Stomach smooth muscle (tissue), 2 donors: ENCODE measurements at regions not wholly inside any gene's neighbourhood (a gene's known extent, or its start where the extent isn't known, plus 50 kb on each side); places are given as distances from the start of the nearest gene placed in this dataset.

Experiments used
- H3K27ac ChIP-seq: one replicate; pipeline ENCODE4 v1.7.0; 2013; ENCODE audit warnings: mild to moderate bottlenecking, low read length, inconsistent platforms
- H3K27me3 ChIP-seq, 2 donors: one replicate each; pipeline ENCODE4 v1.7.0; 2013; ENCODE audit warnings: low read length in 2 of 2; ENCODE audit not compliant: insufficient read depth in 2 of 2, control insufficient read depth in 1 of 2
- H3K36me3 ChIP-seq, 2 donors: one replicate each; pipeline ENCODE4 v1.7.0; 2013; ENCODE audit warnings: low read length in 2 of 2; ENCODE audit not compliant: control insufficient read depth in 2 of 2, insufficient read depth in 2 of 2
- H3K4me1 ChIP-seq: one replicate; pipeline ENCODE4 v1.7.0; 2013; ENCODE audit warnings: low read length; ENCODE audit not compliant: control insufficient read depth, insufficient read depth
- H3K4me3 ChIP-seq, 2 donors: one replicate each; pipeline ENCODE4 v1.7.0; 2013; ENCODE audit warnings: low read length in 2 of 2
- H3K9ac ChIP-seq, 2 donors: one replicate each; pipeline ENCODE4 v1.7.0; 2013; ENCODE audit warnings: low read length in 2 of 2, mild to moderate bottlenecking in 1 of 2
- H3K9me3 ChIP-seq, 2 donors: one replicate each; pipeline ENCODE4 v1.7.0; 2013; ENCODE audit warnings: low read length in 2 of 2; ENCODE audit not compliant: control insufficient read depth in 2 of 2
- donor health status: healthy.
- donor health status: Pancreatic carcinoma.

DNA sequence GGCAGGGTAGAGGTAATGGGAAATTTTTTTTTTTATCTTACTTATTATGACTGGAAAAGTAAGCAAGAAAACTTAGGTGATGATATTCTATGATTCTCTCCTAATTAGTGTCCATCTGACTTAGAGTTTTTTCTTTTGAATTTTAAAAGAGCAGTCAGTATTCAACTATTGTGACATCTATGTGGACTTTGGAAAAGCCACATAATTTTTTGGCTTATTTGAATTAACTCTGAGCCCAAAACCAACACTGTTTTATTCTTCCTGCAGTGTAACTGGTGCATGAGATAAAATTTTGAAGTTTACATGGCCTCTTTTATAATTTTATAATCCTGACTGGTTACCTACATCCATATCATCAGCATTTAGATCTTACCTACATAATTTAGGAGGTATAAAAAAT is 619.7 kb downstream of the EPM2A start:
- H3K36me3 ChIP-seq, result no peaks in the 10 kb centered on the region
- H3K4me3 ChIP-seq, result no peak overlapping the region
- no peak overlapping the region for H3K27ac ChIP-seq
- no peaks in the 10 kb centered on the region for H3K9me3 ChIP-seq
- H3K27me3 ChIP-seq, result no peaks in the 10 kb centered on the region
- no peak overlapping the region for H3K9ac ChIP-seq
- no peaks in the 10 kb centered on the region for H3K4me1 ChIP-seq

DNA sequence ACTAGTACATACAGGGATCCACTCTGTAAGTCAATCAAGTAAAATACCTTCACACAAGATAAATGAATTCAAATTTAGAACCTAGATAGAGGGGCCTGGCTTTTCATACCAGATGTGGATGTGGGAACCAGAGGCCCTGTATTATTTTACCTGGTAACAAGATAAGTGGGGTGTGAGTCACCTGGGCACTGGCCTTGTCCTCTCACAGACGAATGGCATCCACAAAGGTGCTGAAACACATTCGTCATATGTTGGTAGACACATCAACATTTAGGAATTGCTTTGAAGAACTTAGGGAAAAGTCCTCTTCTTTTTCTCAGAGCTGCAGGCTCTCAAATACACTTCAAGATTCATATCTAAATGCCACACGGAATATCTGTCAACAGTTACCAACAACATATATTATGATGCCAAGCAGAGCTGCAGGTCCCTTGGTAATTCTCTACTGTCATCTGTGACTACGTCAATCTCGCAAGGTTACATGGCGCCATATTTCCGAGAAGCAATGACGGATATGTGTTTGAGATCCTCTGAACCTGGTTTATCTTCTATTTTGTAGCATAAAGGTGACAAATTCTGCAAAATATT is 618.6 kb downstream of the EPM2A start:
- no peak overlapping the region for H3K9ac ChIP-seq
- no peaks in the 10 kb centered on the region for H3K27me3 ChIP-seq
- no peaks in the 10 kb centered on the region for H3K9me3 ChIP-seq
- no peaks in the 10 kb centered on the region for H3K36me3 ChIP-seq
- H3K4me3 ChIP-seq, result no peak overlapping the region
- no peak overlapping the region for H3K27ac ChIP-seq
- H3K4me1 ChIP-seq, result no peaks in the 10 kb centered on the region

DNA sequence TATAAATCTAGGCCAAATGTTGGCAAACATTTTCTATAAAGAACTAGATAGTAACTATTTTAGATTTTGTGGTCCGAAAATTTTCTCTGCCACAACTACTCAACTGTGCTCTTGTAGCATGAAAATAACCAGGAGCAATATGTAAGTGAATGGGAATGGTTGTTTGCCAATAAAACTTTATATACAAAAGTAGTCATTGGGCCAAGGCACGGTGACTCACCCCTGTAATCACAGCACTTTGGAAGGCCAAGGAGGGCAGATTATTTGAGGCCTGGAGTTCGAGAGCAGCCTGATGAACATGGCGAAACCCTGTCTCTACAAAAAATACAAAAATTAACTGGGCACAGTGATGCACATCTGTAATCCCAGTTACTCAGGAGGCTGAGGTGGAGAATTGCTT is 617.1 kb downstream of the EPM2A start:
- Histone ChIP-seq H3K4me3 (no peak overlapping the region), H3K4me1 (no peaks in the 10 kb centered on the region), H3K27me3 (no peaks in the 10 kb centered on the region), H3K9me3 (peaks cover 0 to 4% of the 10 kb centered on the region in 2 donors), H3K9ac (no peak overlapping the region), H3K36me3 (no peaks in the 10 kb centered on the region), H3K27ac (no peak overlapping the region)

DNA sequence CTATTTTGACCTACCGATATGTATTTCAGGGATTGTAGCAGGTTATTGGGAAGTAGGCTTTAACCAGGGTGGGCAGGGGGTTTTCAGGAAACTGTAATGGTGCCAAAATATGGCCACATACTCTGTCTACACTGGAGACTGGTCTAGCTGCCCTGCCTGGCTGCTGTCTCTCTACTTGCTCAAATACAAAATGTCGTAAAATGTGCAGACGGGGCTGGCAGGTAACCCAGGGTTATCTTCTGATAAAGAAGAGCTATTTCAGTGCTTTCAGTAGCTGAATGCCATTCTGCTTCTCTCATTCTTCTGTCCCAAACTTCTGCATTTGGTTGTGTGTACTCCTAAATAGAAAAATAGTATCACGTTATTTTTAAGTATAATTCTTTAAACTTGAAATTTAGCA is 616.2 kb downstream of the EPM2A start:
- no peak overlapping the region for H3K27ac ChIP-seq
- H3K27me3 ChIP-seq, result no peaks in the 10 kb centered on the region
- no peaks in the 10 kb centered on the region for H3K4me1 ChIP-seq
- H3K9ac ChIP-seq, result no peak overlapping the region
- no peak overlapping the region for H3K4me3 ChIP-seq
- H3K36me3 ChIP-seq, result no peaks in the 10 kb centered on the region
- H3K9me3 ChIP-seq, result peaks cover 0 to 4% of the 10 kb centered on the region in 2 donors

DNA sequence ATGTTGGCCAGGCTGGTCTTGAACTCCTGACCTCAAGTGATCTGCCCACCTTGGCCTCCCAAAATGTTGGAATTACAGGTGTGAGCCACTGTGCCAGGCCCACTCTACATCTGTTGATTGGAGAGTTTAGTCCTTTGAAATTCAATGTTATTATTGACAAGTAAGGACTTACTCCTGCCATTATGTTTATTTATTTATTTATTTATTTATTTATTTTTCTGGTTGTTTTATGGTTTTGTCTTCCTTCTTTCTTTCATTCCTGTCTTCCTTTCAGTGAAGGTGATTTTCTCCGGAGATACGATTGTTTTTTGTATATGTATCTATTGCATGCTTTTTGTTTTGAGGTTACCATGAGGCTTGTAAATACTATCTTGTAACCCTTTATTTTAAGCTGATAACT is 602.6 kb downstream of the EPM2A start:
- Histone ChIP-seq H3K4me3 (no peak overlapping the region), H3K27ac (no peak overlapping the region), H3K9me3 (no peaks in the 10 kb centered on the region), H3K9ac (no peak overlapping the region), H3K4me1 (no peaks in the 10 kb centered on the region), H3K27me3 (no peaks in the 10 kb centered on the region), H3K36me3 (no peaks in the 10 kb centered on the region)

DNA sequence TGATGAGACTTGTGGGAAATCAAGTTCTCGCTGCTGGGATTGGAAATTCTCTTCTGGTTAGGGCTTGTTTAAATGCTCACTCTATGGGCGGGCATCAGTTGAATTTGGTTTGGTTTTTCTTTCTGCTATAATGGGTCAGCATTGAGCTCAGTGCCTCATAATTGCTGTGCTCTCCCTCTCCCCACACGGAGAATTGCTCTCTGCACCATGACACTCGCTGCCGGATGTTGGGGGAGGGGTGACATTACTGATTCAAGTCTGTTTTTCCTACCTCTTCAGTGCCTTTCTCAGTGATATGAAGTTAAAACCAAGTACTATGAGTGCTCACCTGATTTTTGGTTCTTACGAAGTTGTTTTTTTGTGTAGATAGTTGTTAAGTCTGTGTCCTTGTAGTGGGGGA is 599.6 kb downstream of the EPM2A start:
- no peaks in the 10 kb centered on the region for H3K9me3 ChIP-seq
- no peaks in the 10 kb centered on the region for H3K27me3 ChIP-seq
- H3K4me1 ChIP-seq, result no peaks in the 10 kb centered on the region
- H3K9ac ChIP-seq, result no peak overlapping the region
- H3K27ac ChIP-seq, result no peak overlapping the region
- no peak overlapping the region for H3K4me3 ChIP-seq
- H3K36me3 ChIP-seq, result no peaks in the 10 kb centered on the region

DNA sequence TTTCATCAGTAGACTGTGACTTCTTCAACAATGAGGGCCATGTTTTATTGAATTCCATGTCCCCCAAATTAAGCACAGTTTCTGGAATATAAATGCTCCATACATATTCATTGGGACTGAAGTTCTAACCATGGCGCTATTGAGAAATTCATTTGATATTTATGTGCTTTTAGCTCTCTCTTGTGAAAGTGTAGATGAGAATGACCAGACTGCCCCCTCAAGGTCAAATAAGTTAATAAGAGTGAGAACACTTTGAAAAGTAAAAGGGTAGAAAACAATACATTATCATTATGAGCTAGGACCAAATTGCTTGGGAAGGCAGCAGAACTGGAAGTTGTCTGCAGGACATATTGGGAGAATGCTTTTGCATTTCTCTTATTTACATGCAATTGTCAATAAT is 597.9 kb downstream of the EPM2A start:
- no peaks in the 10 kb centered on the region for H3K4me1 ChIP-seq
- no peaks in the 10 kb centered on the region for H3K9me3 ChIP-seq
- no peaks in the 10 kb centered on the region for H3K27me3 ChIP-seq
- no peak overlapping the region for H3K27ac ChIP-seq
- H3K36me3 ChIP-seq, result no peaks in the 10 kb centered on the region
- H3K4me3 ChIP-seq, result no peak overlapping the region
- H3K9ac ChIP-seq, result no peak overlapping the region

DNA sequence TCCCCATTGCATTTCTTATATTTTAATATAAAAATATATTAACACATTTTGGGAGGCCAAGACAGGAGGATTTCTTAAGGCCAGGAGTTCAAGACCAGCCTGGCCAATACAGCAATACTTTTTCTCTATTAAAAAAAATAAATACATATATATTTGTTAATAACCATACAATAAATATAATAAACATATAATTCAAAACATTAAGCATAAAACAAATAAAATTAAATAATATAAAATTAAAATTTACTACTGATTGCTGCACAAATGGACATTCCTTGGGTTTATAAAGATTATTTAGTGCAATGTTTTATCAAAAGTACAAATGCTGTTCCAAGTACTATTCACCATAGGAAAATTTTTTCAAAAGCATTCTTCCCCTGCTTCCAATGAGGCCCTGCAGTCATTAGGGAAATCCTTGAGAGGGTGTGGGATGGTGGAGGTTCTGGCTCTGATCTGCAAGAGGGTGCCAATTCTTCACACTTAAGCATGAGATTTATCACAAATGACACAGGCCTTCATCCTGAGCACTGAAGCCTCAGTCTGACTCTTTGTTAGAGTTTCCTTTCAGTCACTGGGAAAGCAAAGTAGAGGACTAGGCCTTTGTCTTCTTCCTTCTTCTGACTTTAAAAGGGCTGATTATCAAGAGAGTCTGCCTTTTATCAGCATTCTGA is 596.7 kb downstream of the EPM2A start:
- Histone ChIP-seq H3K27me3 (no peaks in the 10 kb centered on the region), H3K4me1 (no peaks in the 10 kb centered on the region), H3K36me3 (no peaks in the 10 kb centered on the region), H3K9me3 (no peaks in the 10 kb centered on the region), H3K27ac (no peak overlapping the region), H3K4me3 (no peak overlapping the region), H3K9ac (no peak overlapping the region)

DNA sequence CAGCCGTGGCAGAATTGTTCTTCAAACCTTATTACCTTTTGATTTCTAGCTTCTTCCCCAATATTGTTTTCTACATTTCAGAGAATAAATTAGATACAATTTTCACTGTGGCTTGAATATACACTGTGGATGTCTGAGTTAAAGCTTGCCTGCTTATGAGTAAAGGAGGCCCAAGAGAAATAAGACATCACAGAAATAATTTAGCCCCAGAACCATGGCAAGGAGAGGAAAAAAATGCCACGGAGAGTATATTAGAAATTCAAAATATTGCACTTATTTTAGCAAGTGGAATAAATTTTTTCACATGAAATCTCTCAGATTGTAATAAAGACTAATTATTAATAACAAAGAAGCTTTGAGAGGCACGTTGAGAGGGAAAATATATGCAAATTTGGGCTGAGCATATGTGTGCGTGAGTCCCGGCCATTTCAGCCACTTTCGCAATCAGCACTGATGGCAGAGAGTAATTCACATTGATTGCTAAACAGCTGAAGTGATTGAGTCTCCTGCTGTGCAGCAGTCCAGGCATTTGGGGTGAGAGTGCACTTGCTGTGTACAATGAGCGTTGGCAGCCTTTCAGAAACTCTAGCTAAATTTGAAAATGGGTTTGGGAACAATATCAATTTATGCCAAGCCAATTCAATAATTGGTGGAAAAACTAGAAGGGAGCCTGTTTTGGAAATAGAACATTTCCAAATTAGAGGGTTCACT is 596.0 kb downstream of the EPM2A start:
- Histone ChIP-seq H3K4me1 (no peaks in the 10 kb centered on the region), H3K9ac (no peak overlapping the region), H3K27me3 (no peaks in the 10 kb centered on the region), H3K27ac (no peak overlapping the region), H3K4me3 (no peak overlapping the region), H3K9me3 (no peaks in the 10 kb centered on the region), H3K36me3 (no peaks in the 10 kb centered on the region)

DNA sequence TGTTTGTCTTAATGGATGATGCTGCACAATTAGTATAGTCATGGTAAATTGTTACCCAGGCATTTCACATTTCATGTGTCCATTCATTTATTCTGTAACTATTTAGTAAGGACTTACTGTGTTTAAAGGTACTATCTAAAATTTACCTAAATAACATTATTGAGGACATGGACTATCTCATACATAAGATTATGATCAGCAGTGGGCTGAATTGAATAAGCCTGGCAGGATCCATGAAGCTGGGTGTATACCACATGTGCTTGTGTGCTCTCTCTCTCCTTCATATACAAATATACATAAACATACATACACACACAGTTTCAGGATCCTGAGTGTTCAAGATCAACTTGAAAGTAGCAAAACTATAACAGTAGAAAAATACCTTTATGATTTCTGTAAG is 595.4 kb downstream of the EPM2A start:
- H3K27me3 ChIP-seq, result no peaks in the 10 kb centered on the region
- no peaks in the 10 kb centered on the region for H3K4me1 ChIP-seq
- H3K4me3 ChIP-seq, result no peak overlapping the region
- no peaks in the 10 kb centered on the region for H3K36me3 ChIP-seq
- no peaks in the 10 kb centered on the region for H3K9me3 ChIP-seq
- H3K27ac ChIP-seq, result no peak overlapping the region
- no peak overlapping the region for H3K9ac ChIP-seq

DNA sequence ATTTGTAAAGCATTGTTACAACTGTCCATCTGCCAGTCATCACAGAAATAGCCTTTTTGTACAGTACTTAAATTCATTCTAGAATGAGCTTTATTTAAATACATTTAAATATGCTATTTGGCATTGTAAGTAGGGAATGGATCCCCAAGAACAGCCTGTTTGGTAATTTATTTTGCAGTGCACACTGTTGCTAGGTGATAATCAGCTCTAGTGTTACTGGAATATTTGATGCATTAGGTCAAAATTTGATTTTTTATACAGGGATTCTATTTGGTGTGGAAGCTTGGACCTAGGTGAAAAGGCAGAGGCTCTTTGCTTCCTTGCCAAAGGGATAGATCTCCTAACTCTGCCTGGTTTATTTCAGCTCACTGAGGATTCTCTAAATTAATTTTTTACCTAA is 593.7 kb downstream of the EPM2A start:
- no peaks in the 10 kb centered on the region for H3K9me3 ChIP-seq
- no peak overlapping the region for H3K9ac ChIP-seq
- no peak overlapping the region for H3K27ac ChIP-seq
- H3K36me3 ChIP-seq, result no peaks in the 10 kb centered on the region
- H3K4me1 ChIP-seq, result no peaks in the 10 kb centered on the region
- no peaks in the 10 kb centered on the region for H3K27me3 ChIP-seq
- H3K4me3 ChIP-seq, result no peak overlapping the region
